AG04450 (cell line): ENCODE measurements at regions not wholly inside any gene's neighbourhood (a gene's known extent, or its start where the extent isn't known, plus 50 kb on each side); places are given as distances from the start of the nearest gene placed in this dataset.

ENCODE experiments used
- CTCF ChIA-PET: fragments of 300-600, 350-600 bp; formaldehyde crosslinking; extraction: SDS; loops from one replicate; lab custom pipeline; 2022; ENCODE audit warnings: antibody characterized with exemption, inconsistent platforms; lab: Charles Lee
- POLR2A ChIA-PET: fragments of 350-600 bp; formaldehyde crosslinking; extraction: SDS; loops from one replicate; lab custom pipeline; 2021; ENCODE audit warnings: antibody characterized with exemption, inconsistent platforms; lab: Yijun Ruan, JAX
- DNase-seq: peaks from one replicate; pipeline ENCODE4 v3.0.0-alpha.2; 2011; ENCODE audit warnings: low read depth, low spot score
- H3K27ac ChIP-seq: one replicate; pipeline ENCODE4 v1.5.1; 2012; ENCODE audit warnings: low read depth, low read length, control low read depth
- H3K27me3 ChIP-seq: one replicate; pipeline ENCODE4 v1.6.0; 2012; ENCODE audit warnings: low read length; ENCODE audit not compliant: control insufficient read depth, insufficient read depth
- H3K4me3 ChIP-seq: 2 replicates; pipeline ENCODE4 v1.5.1; 2011; ENCODE audit warnings: mild to moderate bottlenecking, low read depth, low read length, control low read depth
- H3K9me3 ChIP-seq: 2 replicates; pipeline ENCODE4 v1.5.1; 2012; ENCODE audit warnings: low read length; ENCODE audit not compliant: control insufficient read depth, insufficient read depth
- TF ChIP-seq, protein P1 (sequence below): IDR thresholded peaks from 2 replicates; pipeline ENCODE4 v1.5.1; 2011; ENCODE audit warnings: low read depth, low read length, control low read depth, inconsistent platforms

DNA sequence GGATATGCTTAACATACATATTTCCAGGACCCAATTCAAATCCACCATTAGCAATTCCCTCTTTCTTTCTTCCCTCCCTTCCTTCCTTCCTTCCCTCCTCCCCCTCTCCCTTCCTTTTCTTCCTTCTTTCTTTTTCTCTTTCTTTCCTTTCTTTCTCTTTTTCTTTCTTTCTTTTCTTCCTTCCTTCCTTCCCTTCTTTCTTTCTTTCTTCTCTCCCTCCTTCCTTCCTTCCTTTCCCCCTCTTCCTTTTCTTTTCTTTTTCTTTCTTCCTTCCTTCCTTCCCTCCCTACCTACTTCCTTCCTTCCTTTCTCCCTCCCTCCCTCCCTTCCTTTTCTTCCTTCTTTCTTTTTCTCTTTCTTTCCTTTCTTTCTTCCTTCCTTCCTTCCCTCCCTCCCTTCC lies 332.0 kb downstream of the TMEM161B start:
- POLR2A ChIA-PET: no interaction called here
- H3K27me3 ChIP-seq: no peaks in the 10 kb centered on the region
- no peak overlapping the region for H3K27ac ChIP-seq
- TF ChIP-seq, protein P1, sequence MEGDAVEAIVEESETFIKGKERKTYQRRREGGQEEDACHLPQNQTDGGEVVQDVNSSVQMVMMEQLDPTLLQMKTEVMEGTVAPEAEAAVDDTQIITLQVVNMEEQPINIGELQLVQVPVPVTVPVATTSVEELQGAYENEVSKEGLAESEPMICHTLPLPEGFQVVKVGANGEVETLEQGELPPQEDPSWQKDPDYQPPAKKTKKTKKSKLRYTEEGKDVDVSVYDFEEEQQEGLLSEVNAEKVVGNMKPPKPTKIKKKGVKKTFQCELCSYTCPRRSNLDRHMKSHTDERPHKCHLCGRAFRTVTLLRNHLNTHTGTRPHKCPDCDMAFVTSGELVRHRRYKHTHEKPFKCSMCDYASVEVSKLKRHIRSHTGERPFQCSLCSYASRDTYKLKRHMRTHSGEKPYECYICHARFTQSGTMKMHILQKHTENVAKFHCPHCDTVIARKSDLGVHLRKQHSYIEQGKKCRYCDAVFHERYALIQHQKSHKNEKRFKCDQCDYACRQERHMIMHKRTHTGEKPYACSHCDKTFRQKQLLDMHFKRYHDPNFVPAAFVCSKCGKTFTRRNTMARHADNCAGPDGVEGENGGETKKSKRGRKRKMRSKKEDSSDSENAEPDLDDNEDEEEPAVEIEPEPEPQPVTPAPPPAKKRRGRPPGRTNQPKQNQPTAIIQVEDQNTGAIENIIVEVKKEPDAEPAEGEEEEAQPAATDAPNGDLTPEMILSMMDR: no peak
- CTCF ChIA-PET: no interaction called here
- H3K9me3 ChIP-seq: peaks cover 7% of the 10 kb centered on the region; the same call in 1 of the 2 replicates
- DNase-seq: no peak
- H3K4me3 ChIP-seq: no peak overlapping the region

DNA sequence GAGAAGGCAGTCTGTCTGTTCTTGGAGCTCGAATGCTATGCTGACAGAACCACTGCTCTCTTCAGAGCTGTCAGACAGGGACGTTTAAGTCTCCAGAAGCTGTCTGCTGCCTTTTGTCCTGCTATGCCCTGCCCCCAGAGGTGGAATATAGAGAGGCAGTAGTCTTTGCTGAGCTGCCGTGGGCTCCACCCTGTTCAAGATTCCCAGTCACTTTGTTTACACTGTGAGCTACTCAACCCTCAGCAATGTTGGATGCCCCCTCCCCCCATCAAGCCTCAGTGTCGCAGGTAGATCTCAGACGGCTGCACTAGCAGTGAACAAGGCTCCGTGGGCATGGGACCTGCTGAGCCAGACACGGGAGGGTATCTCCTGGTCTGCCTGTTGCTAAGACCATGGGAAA lies 344.2 kb downstream of the TMEM161B start:
- Histone ChIP-seq H3K27ac (no peak overlapping the region), H3K4me3 (no peak overlapping the region), H3K27me3 (no peaks in the 10 kb centered on the region), H3K9me3 (peaks cover 18% of the 10 kb centered on the region)
- ChIA-PET CTCF (no interaction called here), POLR2A (no interaction called here)
- DNase-seq: no peak
- TF ChIP-seq, protein P1: no peak

DNA sequence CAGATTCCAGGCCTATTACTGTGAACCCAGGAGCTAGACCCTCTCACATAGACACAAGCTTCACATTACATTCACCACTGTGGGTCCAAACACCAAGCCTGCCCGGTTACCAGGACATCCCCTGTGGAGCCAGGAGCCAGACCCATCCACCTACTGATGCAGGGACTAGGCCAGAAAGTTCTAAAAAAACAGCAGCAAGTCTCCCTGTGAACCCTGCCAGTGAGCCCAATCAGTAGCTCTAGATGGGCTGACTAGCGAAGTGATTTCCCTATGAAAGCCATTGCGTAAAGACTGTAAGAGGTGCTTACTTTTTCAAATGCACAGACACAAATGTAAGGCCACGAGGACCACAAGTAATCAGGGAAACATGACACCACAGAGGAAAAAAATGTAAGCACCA lies 352.3 kb downstream of the TMEM161B start:
- ChIA-PET POLR2A (no interaction called here), CTCF (no interaction called here)
- Histone ChIP-seq H3K9me3 (peaks cover 8% of the 10 kb centered on the region), H3K27ac (no peak overlapping the region), H3K4me3 (no peak overlapping the region), H3K27me3 (no peaks in the 10 kb centered on the region)
- TF ChIP-seq, protein P1: no peak
- DNase-seq: no peak

DNA sequence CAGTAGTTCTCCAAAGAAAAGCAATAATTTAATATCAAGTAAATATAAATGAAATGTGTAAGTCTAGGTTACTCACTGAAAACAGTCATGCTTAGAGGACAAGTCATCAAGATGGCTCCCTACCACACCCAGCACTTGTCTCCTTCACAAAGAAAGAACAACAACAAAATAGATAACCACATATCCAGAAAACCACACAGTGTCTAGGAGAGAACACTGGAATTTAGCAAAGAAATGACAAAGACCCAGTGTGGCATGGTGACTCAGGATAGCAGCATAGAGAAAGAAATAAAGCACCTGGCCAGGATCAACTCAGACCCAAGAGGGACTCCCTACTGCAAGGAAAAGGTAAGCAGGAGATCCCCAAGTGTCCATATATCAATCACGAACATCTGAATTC lies 356.2 kb downstream of the TMEM161B start:
- Histone ChIP-seq H3K27ac (no peak overlapping the region), H3K9me3 (peaks cover 8% of the 10 kb centered on the region), H3K27me3 (no peaks in the 10 kb centered on the region), H3K4me3 (no peak overlapping the region)
- no peak for DNase-seq
- TF ChIP-seq, protein P1: no peak
- POLR2A ChIA-PET: no interaction called here
- CTCF ChIA-PET: no interaction called here

DNA sequence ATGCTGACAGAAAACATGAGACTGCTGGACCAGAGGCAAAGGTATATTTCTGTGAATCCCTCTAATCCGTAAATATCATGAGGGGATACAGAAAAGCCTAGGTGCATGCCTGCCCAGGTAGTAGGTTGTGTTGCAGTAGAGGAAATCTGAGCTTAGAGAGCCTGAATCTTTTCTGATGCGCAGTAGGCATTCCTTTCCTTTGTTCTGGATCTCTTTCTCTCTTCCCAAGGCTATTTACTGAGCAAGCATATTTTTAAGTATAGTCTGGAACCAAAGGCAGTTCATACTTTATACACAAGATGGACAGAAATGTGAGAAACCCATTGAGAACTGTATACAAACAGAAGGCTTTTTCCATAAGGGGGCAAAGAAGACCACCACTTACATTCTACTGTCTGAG lies 359.3 kb downstream of the TMEM161B start:
- TF ChIP-seq, protein P1: no peak
- H3K9me3 ChIP-seq: no peaks in the 10 kb centered on the region
- H3K27ac ChIP-seq: no peak overlapping the region
- POLR2A ChIA-PET: no interaction called here
- CTCF ChIA-PET: no interaction called here
- H3K27me3 ChIP-seq: no peaks in the 10 kb centered on the region
- no peak overlapping the region for H3K4me3 ChIP-seq
- DNase-seq: no peak
